Fibroblast of lung (primary cell): ENCODE measurements at regions not wholly inside any gene's neighbourhood (a gene's known extent, or its start where the extent isn't known, plus 50 kb on each side); places are given as distances from the start of the nearest gene placed in this dataset.

Source experiments
- DNase-seq, 2 donors: peaks; one replicate each; pipeline versions ENCODE4 v3.0.0 to v3.0.0-alpha.2; 2010; ENCODE audit warnings: low read depth in 2 of 2
- H2AFZ ChIP-seq: 2 replicates; pipeline ENCODE4 v1.5.1; 2012; ENCODE audit warnings: low read length, control low read depth, inconsistent platforms
- H3K27ac ChIP-seq: 2 replicates; pipeline ENCODE4 v1.5.1; 2011; ENCODE audit warnings: low read length, control low read depth; ENCODE audit not compliant: insufficient read depth
- H3K27me3 ChIP-seq: 2 replicates; pipeline ENCODE4 v1.5.1; 2011; ENCODE audit warnings: mild to moderate bottlenecking, low read length; ENCODE audit not compliant: control insufficient read depth, insufficient read depth
- H3K36me3 ChIP-seq: 2 replicates; pipeline ENCODE4 v1.5.1; 2011; ENCODE audit warnings: low read length; ENCODE audit not compliant: control insufficient read depth, insufficient read depth
- H3K4me1 ChIP-seq: 2 replicates; pipeline ENCODE4 v1.5.1; 2011; ENCODE audit warnings: low read length; ENCODE audit not compliant: control insufficient read depth, insufficient read depth; ENCODE audit errors: extremely low read depth
- H3K4me2 ChIP-seq: 2 replicates; pipeline ENCODE4 v1.5.1; 2011; ENCODE audit warnings: low read length, control low read depth; ENCODE audit not compliant: insufficient read depth; ENCODE audit errors: extremely low read depth
- H3K4me3 ChIP-seq, 4 experiments: fragments of 200-600 bp in 1 of 4; sonication (generic) in 1 of 4; replicated peaks in 1 of 4; 2 replicates each; pipeline ENCODE4 v1.5.1; 2011 to 2016; ENCODE audit warnings: low read length in 4 of 4, low read depth in 3 of 4, mild to moderate bottlenecking in 3 of 4, control low read depth in 2 of 4, inconsistent platforms in 1 of 4, mixed read lengths in 1 of 4; ENCODE audit not compliant: insufficient read depth in 1 of 4; ENCODE audit errors: control extremely low read depth in 1 of 4
- H3K79me2 ChIP-seq: 2 replicates; pipeline ENCODE4 v1.5.1; 2012; ENCODE audit warnings: mild to moderate bottlenecking, low read length, inconsistent platforms; ENCODE audit not compliant: control insufficient read depth, insufficient read depth
- H3K9ac ChIP-seq: 2 replicates; pipeline ENCODE4 v1.5.1; 2011; ENCODE audit warnings: mild to moderate bottlenecking, low read length, control low read depth; ENCODE audit not compliant: insufficient read depth
- H3K9me3 ChIP-seq: 2 replicates; pipeline ENCODE4 v1.5.1; 2012; ENCODE audit warnings: low read depth, low read length; ENCODE audit not compliant: control insufficient read depth, insufficient read depth
- H4K20me1 ChIP-seq: 2 replicates; pipeline ENCODE4 v1.5.1; 2011; ENCODE audit warnings: low read length; ENCODE audit not compliant: control insufficient read depth, insufficient read depth; ENCODE audit errors: extremely low read depth
- EZH2 ChIP-seq: IDR thresholded peaks from 2 replicates; pipeline ENCODE4 v1.5.1; 2012; ENCODE audit warnings: low read length, control low read depth, mild to moderate bottlenecking; ENCODE audit errors: missing control alignments
- TF ChIP-seq, protein P1 (sequence below), 2 donors: IDR thresholded peaks in 1 of 2; conservative IDR thresholded peaks in 1 of 2; 1 replicate in 1 of 2; 2 replicates in 1 of 2; pipeline ENCODE4 v1.5.1; 2011 to 2012; ENCODE audit warnings: low read length in 2 of 2, control low read depth in 1 of 2, inconsistent platforms in 1 of 2, low read depth in 1 of 2, mild to moderate bottlenecking in 1 of 2

DNA sequence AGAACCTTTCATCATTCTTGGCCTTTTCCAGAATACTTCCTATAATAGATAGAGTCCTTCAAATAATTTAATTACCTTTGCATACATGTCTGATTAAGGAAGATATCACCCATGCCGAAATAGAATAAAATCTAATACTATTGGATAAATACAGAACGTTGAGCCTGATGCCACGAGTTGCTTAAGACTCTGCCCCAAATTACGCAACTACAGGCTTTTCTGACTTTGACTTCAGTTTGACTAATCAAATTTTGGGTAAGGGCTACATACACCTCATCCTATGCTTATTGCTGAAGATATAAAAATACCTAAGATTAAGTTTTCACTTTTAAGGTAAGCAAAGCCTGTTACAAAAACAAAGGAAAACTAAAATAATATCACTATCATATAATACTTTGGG is 1065.1 kb upstream of the NRXN1 start:
- Histone ChIP-seq H3K79me2 (no peaks in the 10 kb centered on the region), H2AFZ (no peak overlapping the region), H3K4me2 (no peak overlapping the region), H4K20me1 (no peaks in the 10 kb centered on the region), H3K9ac (no peak overlapping the region), H3K4me3 (no peak overlapping the region), H3K27me3 (no peaks in the 10 kb centered on the region), H3K9me3 (no peaks in the 10 kb centered on the region), H3K36me3 (no peaks in the 10 kb centered on the region), H3K4me1 (no peaks in the 10 kb centered on the region), H3K27ac (no peak overlapping the region)
- DNase-seq = no peak
- TF ChIP-seq, protein P1, sequence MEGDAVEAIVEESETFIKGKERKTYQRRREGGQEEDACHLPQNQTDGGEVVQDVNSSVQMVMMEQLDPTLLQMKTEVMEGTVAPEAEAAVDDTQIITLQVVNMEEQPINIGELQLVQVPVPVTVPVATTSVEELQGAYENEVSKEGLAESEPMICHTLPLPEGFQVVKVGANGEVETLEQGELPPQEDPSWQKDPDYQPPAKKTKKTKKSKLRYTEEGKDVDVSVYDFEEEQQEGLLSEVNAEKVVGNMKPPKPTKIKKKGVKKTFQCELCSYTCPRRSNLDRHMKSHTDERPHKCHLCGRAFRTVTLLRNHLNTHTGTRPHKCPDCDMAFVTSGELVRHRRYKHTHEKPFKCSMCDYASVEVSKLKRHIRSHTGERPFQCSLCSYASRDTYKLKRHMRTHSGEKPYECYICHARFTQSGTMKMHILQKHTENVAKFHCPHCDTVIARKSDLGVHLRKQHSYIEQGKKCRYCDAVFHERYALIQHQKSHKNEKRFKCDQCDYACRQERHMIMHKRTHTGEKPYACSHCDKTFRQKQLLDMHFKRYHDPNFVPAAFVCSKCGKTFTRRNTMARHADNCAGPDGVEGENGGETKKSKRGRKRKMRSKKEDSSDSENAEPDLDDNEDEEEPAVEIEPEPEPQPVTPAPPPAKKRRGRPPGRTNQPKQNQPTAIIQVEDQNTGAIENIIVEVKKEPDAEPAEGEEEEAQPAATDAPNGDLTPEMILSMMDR (conservative IDR thresholded peaks at IDR 0.05 in 1 of 2, IDR thresholded peaks at IDR 0.05 in 1 of 2; ENCODE audit: low read depth in 1 of 2, low read length in 2 of 2) = no peak
- TF ChIP-seq EZH2 = no peak

DNA sequence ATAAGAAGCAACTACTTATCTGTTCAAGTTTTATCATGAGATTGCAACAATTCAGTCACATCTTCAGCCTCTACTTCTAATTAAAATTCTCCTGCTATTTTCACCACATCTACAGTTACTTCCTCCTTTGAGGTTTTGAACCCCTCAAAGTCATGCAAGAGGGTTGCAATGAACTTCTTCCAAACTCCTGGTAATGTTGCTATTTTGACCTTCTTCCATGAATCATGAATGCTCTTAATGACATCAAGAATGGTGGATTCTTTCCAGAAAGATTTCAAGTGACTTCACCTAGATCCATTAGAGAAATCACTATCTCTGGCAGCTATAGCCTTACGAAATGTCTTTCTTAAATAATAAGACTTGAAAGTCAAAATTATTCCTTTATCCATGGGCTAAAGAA is 1052.8 kb upstream of the NRXN1 start:
- Histone ChIP-seq H3K27me3 (no peaks in the 10 kb centered on the region), H3K36me3 (no peaks in the 10 kb centered on the region), H3K4me2 (no peak overlapping the region), H3K27ac (no peak overlapping the region), H3K4me1 (no peaks in the 10 kb centered on the region), H2AFZ (no peak overlapping the region), H4K20me1 (no peaks in the 10 kb centered on the region), H3K9ac (no peak overlapping the region), H3K4me3 (no peak overlapping the region), H3K79me2 (no peaks in the 10 kb centered on the region), H3K9me3 (no peaks in the 10 kb centered on the region)
- peak in 1 of 2 donors; percentile 30 for DNase-seq
- TF ChIP-seq, protein P1 (conservative IDR thresholded peaks at IDR 0.05 in 1 of 2, IDR thresholded peaks at IDR 0.05 in 1 of 2; ENCODE audit: low read depth in 1 of 2, low read length in 2 of 2) = no peak
- TF ChIP-seq EZH2 = no peak

DNA sequence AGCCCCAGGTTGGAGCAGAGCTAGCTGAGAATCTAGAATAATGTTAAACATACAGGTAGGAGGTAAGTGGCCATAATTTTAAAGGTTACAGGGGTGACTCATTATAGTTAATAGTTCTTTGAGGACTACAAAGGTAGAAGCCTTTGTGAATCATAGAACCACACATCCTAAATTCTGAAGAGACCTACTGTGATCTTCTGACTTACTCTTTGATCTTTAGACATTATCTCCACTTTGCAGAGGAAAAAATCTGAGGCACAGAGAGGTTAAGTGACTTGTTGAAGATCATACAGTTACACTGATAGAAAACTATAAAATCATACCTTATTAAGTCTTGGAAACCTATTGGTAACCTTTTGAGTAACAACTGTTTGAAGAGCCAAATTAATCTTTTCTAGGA is 1051.3 kb upstream of the NRXN1 start:
- Histone ChIP-seq H3K4me2 (no peak overlapping the region), H3K27ac (no peak overlapping the region), H3K36me3 (no peaks in the 10 kb centered on the region), H3K4me3 (no peak overlapping the region), H3K79me2 (no peaks in the 10 kb centered on the region), H3K9ac (no peak overlapping the region), H2AFZ (no peak overlapping the region), H3K4me1 (no peaks in the 10 kb centered on the region), H3K27me3 (no peaks in the 10 kb centered on the region), H4K20me1 (no peaks in the 10 kb centered on the region), H3K9me3 (no peaks in the 10 kb centered on the region)
- TF ChIP-seq, protein P1 (conservative IDR thresholded peaks at IDR 0.05 in 1 of 2, IDR thresholded peaks at IDR 0.05 in 1 of 2; ENCODE audit: low read depth in 1 of 2, low read length in 2 of 2) = no peak
- TF ChIP-seq EZH2 = no peak
- no peak for DNase-seq
